RWPE1 (cell line): ENCODE measurements at regions not wholly inside any gene's neighbourhood (a gene's known extent, or its start where the extent isn't known, plus 50 kb on each side); places are given as distances from the start of the nearest gene placed in this dataset.

Source experiments
- CTCF ChIA-PET: fragments of 350-600 bp; sonication (Branson Sonifier 250); formaldehyde crosslinking; extraction: SDS; loops from one replicate; lab custom pipeline; 2021; lab: Yijun Ruan, JAX
- POLR2A ChIA-PET: fragments of 400-600 bp; formaldehyde crosslinking; extraction: SDS; loops from one replicate; lab custom pipeline; 2020; ENCODE audit warnings: antibody characterized with exemption; ENCODE audit not compliant: low non-redundant PET; lab: Yijun Ruan, JAX
- DNase-seq: peaks from one replicate; pipeline ENCODE4 v3.0.0; 2012; ENCODE audit warnings: low spot score
- H3K27ac ChIP-seq: fragments of 450-650 bp; 2 replicates; pipeline ENCODE4 v1.5.1; 2017
- CTCF ChIP-seq: fragments of 450-650 bp; conservative IDR thresholded peaks from 2 replicates; pipeline ENCODE4 v1.5.1; 2017; ENCODE audit warnings: low read depth, mild to moderate bottlenecking

GRCh38 chr19:33883859-33884519 lies 87.3 kb downstream of the KCTD15 start:
- no peak for DNase-seq
- TF ChIP-seq CTCF, result no peak
- ChIA-PET POLR2A (no interaction called here), CTCF (no interaction called here)
- no peak overlapping the region for H3K27ac ChIP-seq

GRCh38 chr19:33885236-33885635 lies 88.6 kb downstream of the KCTD15 start:
- CTCF ChIA-PET, result interaction anchor here (0.7 kb wide), 1 partner anchor 545 kb away, joined by 3 read pairs; no protein-coding TSS in a partner anchor
- POLR2A ChIA-PET, result no interaction called here
- no peak for TF ChIP-seq CTCF
- DNase-seq, result no peak
- no peak overlapping the region for H3K27ac ChIP-seq

GRCh38 chr19:33887891-33888290 lies 91.2 kb downstream of the KCTD15 start:
- no peak overlapping the region for H3K27ac ChIP-seq
- CTCF ChIA-PET, result no interaction called here
- no peak for DNase-seq
- POLR2A ChIA-PET, result no interaction called here
- no peak for TF ChIP-seq CTCF

- POLR2A ChIA-PET, result no interaction called here
- DNase-seq, result no peak
- TF ChIP-seq CTCF, result no peak
- H3K27ac ChIP-seq, result no peak overlapping the region
- CTCF ChIA-PET, result interaction anchor here (0.6 kb wide), 1 partner anchor 1453 kb away, joined by 3 read pairs; no protein-coding TSS in a partner anchor
Observed at GRCh38 chr19:33888665-33889064, 92.0 kb downstream of the KCTD15 start.

GRCh38 chr19:33890569-33890968 lies 93.9 kb downstream of the KCTD15 start:
- DNase-seq, result no peak
- no peak overlapping the region for H3K27ac ChIP-seq
- POLR2A ChIA-PET, result no interaction called here
- CTCF ChIA-PET, result no interaction called here
- TF ChIP-seq CTCF, result no peak

- CTCF ChIA-PET, result interaction anchor here (0.7 kb wide), 2 partner anchors 16 to 94 kb away, joined by 4 read pairs; no protein-coding TSS in a partner anchor
- DNase-seq, result no peak
- TF ChIP-seq CTCF, result no peak
- POLR2A ChIA-PET, result interaction anchor here (0.6 kb wide), 1 partner anchor 784 kb away, joined by 9 read pairs; no protein-coding TSS in a partner anchor
- H3K27ac ChIP-seq, result no peak overlapping the region
Observed at GRCh38 chr19:33891773-33892172, 95.1 kb downstream of the KCTD15 start.
